GM19238 (cell line): ENCODE measurements at regions not wholly inside any gene's neighbourhood (a gene's known extent, or its start where the extent isn't known, plus 50 kb on each side); places are given as distances from the start of the nearest gene placed in this dataset.

Source experiments
- DNase-seq: peaks from one replicate; pipeline ENCODE4 v3.0.0; 2011; ENCODE audit warnings: low spot score; ENCODE audit not compliant: insufficient read length

DNA sequence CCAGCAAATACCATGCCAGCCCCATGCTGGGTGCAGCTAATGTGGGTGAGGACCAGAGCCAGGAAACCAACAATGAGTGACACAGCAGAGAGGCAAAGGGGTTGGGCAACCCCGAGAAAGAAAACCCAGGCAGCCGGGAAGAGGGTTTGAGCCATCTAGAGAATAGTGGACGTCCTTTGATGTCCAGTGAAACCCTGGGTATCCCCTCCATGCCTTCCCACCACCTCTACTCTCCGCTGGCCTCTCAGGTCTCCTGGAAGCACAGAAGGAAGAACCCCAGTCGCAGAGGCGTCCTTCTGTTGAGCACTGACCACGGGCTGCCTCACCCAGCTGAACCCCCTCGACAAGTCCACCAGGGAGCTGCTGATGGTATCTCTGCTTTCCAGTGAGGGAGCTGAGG lies 657.4 kb upstream of the ID2 start:
- no peak for DNase-seq

DNA sequence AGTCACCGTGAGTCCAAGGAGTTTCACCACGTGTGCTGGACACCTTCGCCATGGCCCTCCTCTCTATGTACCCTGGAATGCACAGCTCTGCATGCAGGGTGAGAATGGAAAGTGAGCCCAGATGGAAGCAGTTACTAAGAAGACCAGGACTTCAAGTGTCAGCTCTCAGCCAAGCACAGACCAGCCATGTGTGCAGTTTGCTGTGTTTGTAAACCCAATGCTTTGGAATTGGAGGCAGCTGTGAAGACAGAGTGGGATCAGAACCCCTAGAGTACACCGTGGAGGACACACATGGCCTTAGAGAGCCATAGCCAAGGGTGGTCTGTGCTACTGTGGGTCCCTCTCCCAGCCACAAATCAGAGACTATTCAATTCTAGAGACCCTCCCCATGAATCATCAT lies 655.5 kb upstream of the ID2 start:
- no peak for DNase-seq

DNA sequence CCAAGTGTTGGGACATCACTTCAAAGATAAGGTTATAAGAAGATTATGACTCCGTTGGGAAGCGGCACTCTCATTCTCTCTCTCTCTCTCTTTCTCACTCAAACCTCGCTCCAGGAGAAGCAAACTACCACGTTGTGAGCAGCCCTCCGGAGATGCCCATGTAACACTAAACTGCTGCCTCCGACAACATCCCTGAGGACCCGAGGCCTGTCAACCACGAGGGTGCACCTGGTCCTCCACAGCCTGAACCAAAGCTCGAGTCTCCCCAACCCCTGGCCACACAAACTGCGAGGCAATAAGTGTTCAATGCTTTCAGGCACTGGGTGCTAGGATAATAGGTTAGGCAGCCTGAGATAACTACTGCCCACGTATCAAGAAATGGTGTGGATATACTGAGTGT lies 654.5 kb upstream of the ID2 start:
- DNase-seq: no peak

DNA sequence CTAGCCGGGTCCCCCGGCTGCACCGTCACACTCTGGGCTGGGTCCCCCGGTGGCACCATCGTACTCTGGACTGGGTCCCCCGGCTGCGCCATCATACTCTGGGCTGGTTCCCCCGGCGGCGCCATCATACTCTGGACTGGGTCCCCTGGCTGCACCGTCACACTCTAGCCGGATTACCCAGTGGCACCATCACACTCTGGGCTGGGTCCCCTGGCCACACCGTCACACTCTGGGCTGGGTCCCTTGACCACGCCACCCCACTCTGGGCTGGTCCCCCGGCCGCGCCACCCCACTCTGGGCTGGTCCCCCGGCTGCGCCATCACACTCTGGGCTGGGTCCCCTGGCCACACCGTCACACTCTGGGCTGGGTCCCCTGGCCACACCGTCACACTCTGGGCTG lies 653.8 kb upstream of the ID2 start:
- DNase-seq: no peak

DNA sequence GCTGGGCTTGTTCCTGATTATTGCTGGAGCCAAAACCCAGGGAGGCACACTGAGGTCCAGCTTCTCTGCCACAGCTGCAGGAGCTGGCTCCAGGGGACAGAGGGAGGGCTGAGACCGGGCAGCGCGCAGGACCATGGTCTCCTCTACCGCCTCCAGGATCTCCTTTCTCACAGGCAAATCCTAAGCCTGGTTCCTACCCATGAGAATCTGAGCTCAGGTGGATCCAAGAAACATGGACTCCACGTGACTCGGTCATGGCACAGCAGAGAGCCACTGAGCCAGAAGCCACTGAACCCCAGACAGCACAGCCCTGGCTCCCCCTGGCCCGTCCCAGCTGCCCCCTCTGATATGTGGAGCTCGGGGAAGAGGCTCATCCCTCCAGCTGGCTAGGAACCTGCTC lies 653.4 kb upstream of the ID2 start:
- DNase-seq: no peak

DNA sequence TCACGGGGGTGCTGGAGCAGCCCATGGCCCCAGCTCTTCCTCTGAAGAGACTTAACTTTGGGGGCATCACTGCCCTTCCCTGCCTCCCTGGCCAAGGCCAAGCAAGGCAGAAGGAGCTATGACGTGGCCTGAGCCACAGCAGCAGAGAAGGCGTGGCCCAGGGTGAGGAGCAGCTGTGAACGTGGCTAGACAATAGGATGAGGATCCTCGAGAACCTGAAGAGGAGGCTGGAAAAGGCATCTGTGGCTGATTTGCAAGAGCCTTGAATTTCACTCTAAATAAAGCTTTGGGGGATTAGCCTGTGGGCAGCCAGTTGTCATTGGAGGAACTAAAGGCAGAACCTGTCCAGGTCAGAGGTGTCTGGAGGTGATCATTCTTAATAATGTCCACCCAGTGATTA lies 652.9 kb upstream of the ID2 start:
- no peak for DNase-seq

DNA sequence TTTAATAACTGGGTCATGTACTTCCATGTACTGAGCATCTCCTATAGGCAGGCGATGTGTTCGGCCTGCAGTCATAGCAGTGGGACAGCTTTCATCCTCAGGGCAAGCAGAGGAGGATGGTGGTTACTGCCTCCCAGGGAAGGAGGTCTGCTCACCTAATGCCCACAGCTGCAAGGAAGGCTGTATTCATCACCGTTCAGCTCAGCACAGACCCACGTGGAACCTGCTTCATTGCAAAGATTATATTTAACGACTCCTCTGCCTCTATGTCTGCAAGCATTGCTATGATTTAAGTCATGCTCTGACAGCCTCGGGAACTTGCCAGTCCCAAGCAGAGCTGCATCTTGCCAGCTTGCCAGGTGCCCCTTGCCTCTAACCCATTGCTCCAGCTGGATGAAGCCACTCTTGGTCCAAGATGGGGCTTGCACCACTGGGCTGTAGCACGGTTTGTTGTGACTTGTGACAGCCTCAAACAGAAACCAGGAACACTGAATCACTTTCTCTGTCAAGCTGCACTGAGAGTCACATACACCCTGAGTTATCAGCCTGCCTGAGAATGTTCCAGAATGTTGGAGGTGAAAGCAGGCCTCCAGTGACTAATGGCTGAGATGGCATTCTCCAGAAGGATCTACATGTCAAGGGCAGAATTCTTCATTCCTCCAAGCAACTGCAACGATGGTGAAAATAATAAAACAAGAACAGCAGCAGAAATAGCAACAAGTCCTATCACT lies 651.1 kb upstream of the ID2 start:
- DNase-seq: no peak

DNA sequence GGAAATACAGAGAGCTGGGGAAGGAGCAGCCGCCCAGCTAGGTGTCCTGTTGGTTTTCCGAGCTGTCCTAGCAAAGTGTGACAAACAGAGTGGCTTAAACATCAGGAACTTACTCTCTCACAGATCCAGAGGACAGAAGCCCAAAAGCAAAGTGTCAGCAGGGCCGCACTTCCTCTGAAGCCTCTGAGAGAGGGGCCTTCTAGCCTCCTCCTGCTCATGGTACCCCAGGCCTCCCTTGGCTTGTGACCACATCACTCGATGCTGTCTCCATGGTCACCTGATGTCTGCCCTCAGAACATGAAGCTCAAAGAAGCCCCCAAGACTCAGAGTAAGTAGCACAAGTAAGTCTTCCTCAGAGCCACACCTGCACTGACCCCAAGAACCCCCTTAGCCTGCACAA lies 650.5 kb upstream of the ID2 start:
- DNase-seq: no peak

DNA sequence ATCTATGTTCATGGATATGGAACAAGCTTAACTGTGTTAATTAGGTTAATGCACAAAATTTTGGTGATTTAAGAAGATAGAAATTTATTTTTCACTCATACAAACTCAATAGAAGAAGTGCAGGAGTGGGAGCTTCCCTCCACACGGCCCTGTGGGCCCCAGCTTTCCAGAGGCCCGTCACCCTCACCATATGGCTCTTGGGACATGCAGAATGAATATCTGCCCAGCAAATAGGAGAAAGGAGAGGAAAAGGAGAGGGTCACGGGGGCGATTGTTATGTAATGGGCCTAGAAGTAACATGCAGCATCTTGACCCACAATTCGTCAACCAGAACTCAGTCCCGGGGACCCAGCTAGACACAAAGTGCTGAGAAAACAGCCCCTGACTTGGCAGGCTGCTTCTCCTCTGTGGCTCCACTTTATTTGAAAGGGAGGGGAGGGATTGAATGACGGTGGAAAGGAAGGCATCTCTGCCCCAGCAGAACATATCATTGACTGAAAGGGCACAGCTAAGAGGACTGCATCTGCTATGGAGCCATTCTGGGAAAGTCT lies 648.2 kb upstream of the ID2 start:
- DNase-seq: no peak

DNA sequence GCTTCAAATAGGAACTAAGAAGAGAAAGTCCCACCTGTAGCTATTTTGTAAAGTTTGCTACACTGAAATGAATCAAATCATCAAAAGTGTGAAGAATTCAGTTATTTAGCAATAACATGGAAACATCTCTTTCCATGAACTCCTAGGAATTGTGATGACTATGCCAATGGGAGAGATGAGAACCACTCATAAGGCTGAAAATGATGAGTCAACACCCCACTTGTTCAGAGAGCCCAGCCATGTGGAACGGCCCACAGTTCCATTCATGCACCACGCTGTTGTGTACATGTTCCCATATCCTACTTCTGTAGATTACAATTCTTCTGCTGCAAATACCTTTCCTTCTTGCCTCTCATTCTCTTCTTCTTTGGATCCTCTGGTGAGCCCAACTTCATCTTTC lies 645.5 kb upstream of the ID2 start:
- DNase-seq: no peak

DNA sequence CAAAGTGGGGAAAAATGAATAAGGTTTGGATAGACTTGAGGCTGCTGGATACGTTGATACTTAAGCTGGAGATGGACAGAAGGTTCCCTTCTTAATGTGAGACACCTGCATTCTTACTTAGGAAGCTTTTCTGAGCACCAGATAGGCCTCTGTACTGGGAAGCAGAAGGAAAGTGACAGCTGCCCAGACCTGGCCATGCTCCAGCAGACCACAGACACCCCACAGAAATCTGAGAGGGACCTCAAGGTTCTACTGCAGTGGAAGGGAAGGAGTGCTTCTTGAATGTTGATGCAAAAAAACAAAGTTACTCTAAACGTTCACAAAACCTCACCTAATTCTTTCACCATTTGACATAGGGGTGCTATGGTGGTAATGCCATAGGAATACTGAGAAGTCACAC lies 642.1 kb upstream of the ID2 start:
- DNase-seq: no peak

DNA sequence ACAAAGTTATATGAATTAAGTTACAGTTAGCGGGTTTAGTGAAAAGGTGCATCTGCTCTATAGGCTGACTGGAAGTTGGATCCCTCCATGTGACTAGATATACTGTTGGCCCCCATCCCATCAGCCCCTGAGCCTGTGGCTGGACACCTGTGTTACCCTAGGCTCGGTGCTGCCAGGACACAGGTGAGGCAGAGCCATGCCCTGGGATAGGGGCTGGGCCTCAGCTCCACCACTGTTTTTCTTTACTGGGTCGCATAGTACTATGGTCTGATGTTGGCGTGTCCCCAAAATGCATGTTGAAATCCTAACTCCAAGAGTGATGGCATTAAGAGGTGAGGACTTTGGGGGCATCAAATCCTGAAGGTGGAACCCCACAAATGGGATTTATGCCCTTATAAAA lies 638.6 kb upstream of the ID2 start:
- no peak for DNase-seq

DNA sequence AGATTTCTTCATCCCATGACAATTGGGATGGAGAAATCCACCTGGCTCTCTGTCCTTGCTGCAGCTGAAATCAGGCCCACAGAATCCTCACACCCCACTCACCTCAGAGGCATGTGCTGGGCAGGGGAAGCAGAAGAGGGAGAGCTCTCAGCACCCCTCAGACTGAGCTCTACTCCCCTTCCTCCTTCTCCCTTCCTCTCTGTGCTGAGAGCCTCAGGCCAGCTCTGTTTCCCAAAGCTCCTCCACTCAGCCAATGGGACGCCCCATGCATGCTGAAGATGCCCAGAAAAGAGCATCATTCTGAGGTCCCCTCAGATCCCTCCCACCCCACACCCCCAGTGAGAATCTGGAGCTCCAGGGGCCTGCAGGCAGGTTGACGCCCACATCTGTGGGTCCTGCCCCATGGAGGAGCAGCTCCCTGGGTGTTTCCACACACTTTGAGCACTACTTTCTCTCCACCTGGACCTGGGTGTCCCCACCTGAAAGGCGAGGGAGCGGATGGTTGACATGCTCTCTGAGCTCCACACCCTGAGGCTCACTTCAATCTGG lies 637.7 kb upstream of the ID2 start:
- no peak for DNase-seq

DNA sequence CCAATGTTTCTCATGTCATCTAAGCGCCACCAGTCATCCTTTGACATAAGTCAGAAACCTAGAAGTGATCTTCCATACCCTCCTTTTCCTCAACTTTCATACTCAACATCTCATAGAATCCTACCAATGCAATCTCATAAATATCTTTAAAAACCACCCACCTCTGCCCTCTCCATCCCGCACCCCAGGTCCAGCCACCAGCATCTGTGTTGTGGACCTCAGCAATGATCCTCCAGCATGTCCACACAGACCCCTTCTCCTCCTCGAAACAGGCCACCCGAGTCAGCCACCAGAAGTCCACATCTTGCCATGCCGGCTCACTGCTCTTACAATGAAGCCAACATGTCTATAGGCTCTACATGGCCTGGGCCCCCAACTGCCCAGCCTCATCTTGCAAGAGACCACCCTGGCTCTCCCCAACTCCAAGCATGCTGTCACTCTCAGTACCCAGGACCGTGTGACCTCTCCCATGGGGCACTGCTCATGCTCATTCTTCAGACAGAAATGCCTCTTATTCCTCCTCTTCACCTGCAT lies 636.7 kb upstream of the ID2 start:
- DNase-seq: no peak

DNA sequence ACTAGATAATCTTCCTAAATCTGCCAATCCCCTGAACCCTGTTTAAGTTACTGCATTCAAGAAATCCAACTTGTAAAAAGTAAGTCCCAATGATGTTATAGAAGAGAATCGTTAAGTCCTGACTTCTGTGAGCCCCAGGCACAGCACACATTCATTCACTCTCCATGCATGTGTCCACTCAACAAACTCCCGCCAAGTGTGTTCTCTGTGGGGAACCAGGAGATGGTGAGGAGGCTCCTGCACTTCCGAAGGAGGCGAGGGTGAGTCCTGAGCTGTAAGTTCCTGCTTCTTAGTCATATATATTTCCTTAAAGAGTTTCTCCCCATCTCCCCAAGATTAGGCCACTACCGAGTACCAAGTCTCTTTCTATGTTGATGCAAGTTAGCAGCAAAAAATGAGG lies 635.0 kb upstream of the ID2 start:
- no peak for DNase-seq

DNA sequence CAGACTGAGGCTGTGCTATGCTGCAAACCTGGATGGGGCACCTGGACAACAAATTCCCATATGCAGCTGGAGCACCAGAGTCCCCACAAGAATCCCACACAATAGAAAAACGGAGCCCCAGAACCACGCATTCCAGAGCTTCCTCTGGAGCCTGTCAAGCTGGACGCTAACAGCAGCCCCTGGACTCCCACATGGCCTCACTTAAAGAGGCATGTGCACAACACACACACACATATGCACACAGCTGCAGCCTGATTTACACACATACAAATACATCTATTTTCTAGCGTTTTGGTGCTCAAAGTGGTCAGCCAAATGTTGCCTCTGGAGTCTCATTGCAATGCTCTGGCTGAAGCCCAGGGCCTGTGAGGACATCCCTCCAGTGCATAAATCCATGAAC lies 632.7 kb upstream of the ID2 start:
- no peak for DNase-seq

DNA sequence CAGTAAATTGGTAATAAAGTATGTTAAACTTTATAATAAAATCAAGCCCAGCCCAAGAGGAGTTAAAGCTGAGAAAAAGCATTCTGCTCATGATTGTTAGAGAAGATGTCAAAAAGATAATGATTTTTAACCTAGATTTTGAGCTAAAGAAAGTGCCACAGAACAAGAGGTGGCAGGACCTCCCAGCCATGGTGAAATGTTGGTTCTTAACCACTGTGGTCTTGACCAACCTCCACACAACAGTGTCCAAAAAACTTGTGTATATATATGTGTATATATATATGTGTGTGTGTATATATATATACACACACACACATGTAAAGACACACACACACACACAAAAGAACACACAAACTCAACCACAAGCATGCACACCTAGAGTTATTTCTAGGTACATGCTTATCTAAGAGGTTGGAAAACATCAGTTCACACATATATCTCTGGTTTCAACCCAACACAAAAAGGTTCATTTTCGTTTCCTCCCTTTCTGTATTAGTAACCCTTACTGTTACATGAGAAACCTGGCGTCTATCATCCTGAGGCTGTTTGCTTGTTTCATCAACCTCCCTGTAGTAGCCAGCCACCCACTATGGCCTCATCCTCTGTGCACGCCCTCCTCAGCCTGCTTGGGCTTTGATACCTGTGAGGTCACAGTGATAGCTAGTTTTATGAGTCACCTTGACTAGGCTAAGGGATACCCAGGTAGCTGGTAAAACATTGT lies 631.8 kb upstream of the ID2 start:
- no peak for DNase-seq

DNA sequence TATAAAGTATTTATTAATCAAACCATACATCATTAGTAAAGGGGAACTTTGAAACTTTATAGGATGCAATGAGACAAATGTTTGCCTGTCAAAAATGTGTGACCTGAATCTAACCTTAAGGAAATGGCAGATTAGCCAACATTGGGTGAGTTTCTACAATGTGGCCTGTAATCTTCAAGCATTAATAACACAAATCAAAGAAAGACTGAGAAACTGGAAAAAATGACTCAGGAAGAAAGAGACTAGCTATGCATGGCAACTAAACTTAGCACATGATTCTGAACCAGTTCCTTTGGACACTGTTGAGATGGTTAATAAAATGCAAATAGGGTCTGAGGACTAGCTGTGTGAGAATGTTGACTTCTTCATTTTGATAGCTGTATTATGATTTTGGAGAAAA lies 628.6 kb upstream of the ID2 start:
- DNase-seq: no peak

DNA sequence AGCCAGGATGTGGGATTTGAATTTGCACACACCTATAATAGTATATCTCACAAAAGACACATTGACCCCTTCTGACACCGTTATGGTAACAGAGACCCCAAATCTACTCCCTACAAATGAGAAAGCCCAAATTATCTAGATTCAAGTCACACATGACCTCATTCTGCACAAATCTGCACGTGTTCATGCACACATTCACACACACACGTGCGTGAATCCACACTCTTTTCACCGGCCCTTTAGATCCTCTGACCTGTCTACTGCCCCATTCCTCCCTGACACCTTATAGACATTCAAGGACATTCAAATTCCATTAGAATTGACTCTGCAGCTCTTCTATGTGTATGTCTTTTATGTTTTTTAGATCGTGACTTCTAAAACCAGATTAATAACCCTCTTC lies 627.8 kb upstream of the ID2 start:
- no peak for DNase-seq

DNA sequence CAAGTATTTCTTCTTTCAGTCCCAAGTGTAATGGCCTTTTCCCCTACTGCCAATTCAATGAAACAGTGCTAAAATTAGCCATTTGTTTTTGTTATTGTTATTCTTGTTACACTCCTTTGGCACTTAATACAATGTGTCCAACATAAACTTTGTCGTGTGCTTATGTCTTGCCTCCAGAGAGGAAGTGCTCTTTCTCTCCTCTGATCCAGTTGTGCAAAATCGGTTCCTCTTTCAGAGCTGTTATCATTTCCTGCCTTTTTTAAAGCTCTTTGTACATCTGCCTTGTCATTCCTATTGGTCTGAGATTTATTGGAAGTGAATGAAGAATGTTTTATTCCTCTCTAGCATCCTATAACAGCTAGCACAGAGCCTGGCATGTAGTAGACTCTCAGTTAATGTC lies 623.2 kb upstream of the ID2 start:
- DNase-seq: no peak

DNA sequence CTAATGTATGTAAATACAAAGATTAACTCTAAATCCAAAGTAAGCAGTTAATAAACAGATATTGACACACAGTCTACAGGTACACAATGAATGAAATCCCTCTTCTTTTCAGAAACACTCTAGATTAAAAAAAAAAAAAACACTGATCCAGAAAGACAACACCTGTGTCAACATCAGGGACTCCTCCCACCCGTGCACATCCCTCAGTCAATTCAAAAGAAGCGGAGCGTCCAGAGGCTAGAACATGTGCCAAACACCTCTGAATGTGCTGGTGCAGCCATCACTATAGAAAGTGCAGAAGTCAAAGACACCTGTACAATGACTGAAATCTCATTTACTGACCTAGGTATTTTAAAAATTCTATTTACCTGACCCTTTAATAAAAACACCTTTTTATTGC lies 622.6 kb upstream of the ID2 start:
- DNase-seq: no peak

DNA sequence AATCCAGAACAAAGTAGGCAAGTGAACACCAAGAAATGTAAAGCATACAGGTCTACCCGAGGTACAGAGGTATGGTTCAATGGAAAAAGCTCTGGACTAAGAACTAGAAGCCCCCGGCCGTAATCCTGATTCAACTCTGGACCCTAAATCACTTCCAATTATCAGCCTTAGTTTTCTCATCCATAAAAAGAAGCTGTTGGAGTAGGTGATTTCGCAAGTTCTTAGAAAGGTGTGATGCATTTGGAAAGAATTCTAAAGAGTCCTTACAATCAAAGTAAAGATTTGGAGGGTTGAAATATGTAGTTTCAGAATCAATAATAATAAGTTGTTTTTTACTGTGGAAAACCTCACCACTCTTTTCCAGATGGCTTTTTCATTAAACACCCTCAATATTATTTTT lies 622.1 kb upstream of the ID2 start:
- DNase-seq: no peak

DNA sequence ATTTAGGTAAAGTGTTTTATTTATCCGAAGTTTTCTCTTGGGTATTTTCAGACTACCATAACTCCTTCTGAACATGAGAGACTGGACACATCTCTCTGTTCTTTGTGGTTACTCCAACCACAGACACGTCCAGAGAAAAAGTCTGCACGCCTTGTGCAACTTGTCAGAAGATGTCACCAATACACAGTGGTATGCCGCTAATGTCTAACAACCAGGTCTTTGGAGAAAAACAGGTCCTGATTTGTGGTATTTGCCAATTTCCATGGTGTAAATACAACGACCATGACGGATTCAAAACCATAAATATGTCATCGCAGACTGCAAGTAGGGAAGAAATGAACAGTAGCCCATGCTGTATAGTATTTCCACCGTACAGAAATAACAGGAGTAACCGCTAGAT lies 620.6 kb upstream of the ID2 start:
- no peak for DNase-seq
